ENCODE measurements at regions not wholly inside any gene's neighbourhood (a gene's known extent, or its start where the extent isn't known, plus 50 kb on each side); places are given as distances from the start of the nearest gene placed in this dataset.

DNA sequence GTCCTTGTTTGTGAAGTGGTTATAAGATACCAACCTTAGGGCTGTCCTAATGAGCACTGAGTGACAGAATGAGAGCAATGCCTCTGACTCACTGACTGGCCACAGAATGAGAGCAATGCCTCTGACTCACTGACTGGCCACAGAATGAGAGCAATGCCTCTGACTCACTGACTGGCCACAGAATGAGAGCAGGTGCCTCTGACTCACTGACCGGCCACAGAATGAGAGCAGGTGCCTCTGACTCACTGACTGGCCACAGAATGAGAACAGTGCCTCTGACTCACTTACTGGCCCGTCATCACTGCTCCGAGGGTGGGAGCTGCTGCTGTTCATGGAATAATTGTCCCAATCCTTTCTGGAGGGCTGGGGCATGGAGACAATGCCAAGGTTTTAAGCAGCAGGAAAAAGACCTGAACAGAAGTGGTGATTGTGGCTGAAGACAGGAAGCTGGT, 265.2 kb upstream of the PPP2R2D start:
- Histone ChIP-seq H3K4me1 (ENCODE audit: control insufficient read depth, low read length) (no peaks in the 10 kb centered on the region), H3K79me2 (ENCODE audit: control insufficient read depth, low read length) (no peaks in the 10 kb centered on the region), H3K4me3 (ENCODE audit: low read length) (no peak overlapping the region), H3K36me3 (ENCODE audit: control insufficient read depth, low read length) (no peaks in the 10 kb centered on the region), H3K9me2 (replicated peaks; ENCODE audit: control insufficient read depth, low read length) (no peaks in the 10 kb centered on the region), H3K9me3 (ENCODE audit: control insufficient read depth, insufficient read depth, low read length) (no peaks in the 10 kb centered on the region), H3K4me2 (ENCODE audit: low read length) (no peak overlapping the region), H3K27ac (ENCODE audit: low read depth, low read length) (no peak overlapping the region), H3K27me3 (ENCODE audit: control insufficient read depth, low read length) (no peaks in the 10 kb centered on the region), H3F3A (ENCODE audit: control insufficient read depth, insufficient read depth) (no peaks in the 10 kb centered on the region), H4K20me1 (ENCODE audit: control insufficient read depth, insufficient read depth, low read depth, low read length) (no peaks in the 10 kb centered on the region)
- TF ChIP-seq CTCF (IDR thresholded peaks at IDR 0.05; ENCODE audit: low read depth, low read length, poor library complexity, severe bottlenecking) (no peak), EZH2phosphoT487 (IDR thresholded peaks at IDR 0.05; ENCODE audit: borderline replicate concordance, low read length) (no peak)

DNA sequence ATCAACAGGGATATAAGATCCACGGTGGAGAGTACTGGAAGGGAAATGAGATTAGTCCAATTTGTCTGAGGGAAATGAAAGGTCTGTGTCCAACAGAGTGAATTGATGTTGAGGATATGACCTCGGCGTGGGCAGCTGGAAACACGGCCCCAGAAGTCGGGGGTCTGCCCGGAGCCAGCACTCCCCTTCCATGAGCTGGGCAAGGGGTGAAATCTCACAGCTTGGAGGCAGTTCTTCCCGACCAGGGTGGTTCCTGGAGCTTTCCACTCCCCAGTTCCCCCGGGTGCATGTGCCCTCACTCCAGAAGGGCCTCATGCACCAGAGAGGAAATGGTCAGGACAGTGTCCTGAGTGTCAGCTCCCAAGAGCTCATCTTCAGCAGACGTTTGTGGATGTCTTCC, 264.7 kb upstream of the PPP2R2D start:
- H3F3A ChIP-seq (ENCODE audit: control insufficient read depth, insufficient read depth) = no peaks in the 10 kb centered on the region
- H3K4me3 ChIP-seq (ENCODE audit: low read length) = no peak overlapping the region
- TF ChIP-seq CTCF (IDR thresholded peaks at IDR 0.05; ENCODE audit: low read depth, low read length, poor library complexity, severe bottlenecking) = no peak
- no peak for TF ChIP-seq EZH2phosphoT487 (IDR thresholded peaks at IDR 0.05; ENCODE audit: borderline replicate concordance, low read length)
- H3K79me2 ChIP-seq (ENCODE audit: control insufficient read depth, low read length) = no peaks in the 10 kb centered on the region
- H3K9me2 ChIP-seq (replicated peaks; ENCODE audit: control insufficient read depth, low read length) = no peaks in the 10 kb centered on the region
- no peaks in the 10 kb centered on the region for H3K4me1 ChIP-seq (ENCODE audit: control insufficient read depth, low read length)
- H3K36me3 ChIP-seq (ENCODE audit: control insufficient read depth, low read length) = no peaks in the 10 kb centered on the region
- H3K27ac ChIP-seq (ENCODE audit: low read depth, low read length) = no peak overlapping the region
- no peaks in the 10 kb centered on the region for H3K27me3 ChIP-seq (ENCODE audit: control insufficient read depth, low read length)
- H4K20me1 ChIP-seq (ENCODE audit: control insufficient read depth, insufficient read depth, low read depth, low read length) = no peaks in the 10 kb centered on the region
- H3K9me3 ChIP-seq (ENCODE audit: control insufficient read depth, insufficient read depth, low read length) = no peaks in the 10 kb centered on the region
- no peak overlapping the region for H3K4me2 ChIP-seq (ENCODE audit: low read length)

DNA sequence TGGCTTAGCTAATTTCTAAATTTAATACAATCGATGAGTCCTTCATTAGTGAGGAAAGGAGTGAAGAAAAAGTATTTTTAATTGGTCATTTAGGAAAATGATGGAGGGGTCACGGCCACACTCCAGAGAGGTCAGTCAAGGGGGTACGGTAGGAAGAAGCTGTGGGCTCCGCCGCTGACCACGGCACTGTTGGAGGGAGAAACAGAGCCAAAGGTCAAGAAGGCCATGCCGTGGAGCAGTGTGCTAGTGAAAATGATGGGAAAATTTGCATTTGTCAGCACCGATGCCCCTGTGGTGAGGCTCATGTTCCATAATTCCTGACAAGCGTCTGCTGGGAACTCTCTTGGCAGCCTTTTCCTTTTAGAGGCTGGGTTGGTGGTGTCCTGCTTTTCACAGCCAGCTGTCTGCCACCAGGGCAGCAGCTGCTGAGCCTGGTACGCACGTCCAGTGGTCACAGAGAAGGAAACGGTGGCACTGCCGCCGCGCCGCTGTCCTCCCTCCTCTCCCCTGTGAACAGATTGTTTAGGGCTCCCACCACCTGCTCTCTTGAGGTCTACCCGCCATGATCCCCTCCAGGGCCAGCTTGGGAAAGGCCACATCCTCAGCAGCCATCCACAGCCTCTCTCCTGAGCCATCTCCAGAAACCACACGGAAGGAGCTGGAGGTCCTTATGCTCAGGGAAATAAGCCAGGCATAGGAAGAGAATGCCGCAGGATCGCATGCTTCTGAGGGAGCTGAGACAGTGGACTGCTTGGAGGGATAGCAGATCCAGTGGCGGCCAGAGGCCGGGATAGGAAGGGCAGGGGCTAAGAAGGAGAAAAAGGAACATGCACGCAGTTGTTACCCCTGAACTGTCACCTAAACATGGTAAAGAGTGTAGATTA, 263.7 kb upstream of the PPP2R2D start:
- no peaks in the 10 kb centered on the region for H3K9me3 ChIP-seq (ENCODE audit: control insufficient read depth, insufficient read depth, low read length)
- H3K79me2 ChIP-seq (ENCODE audit: control insufficient read depth, low read length) = no peaks in the 10 kb centered on the region
- H3K36me3 ChIP-seq (ENCODE audit: control insufficient read depth, low read length) = no peaks in the 10 kb centered on the region
- no peak overlapping the region for H3K4me2 ChIP-seq (ENCODE audit: low read length)
- no peaks in the 10 kb centered on the region for H3K4me1 ChIP-seq (ENCODE audit: control insufficient read depth, low read length)
- H3K27ac ChIP-seq (ENCODE audit: low read depth, low read length) = no peak overlapping the region
- H3F3A ChIP-seq (ENCODE audit: control insufficient read depth, insufficient read depth) = no peaks in the 10 kb centered on the region
- no peaks in the 10 kb centered on the region for H3K27me3 ChIP-seq (ENCODE audit: control insufficient read depth, low read length)
- H3K4me3 ChIP-seq (ENCODE audit: low read length) = no peak overlapping the region
- no peaks in the 10 kb centered on the region for H3K9me2 ChIP-seq (replicated peaks; ENCODE audit: control insufficient read depth, low read length)
- TF ChIP-seq EZH2phosphoT487 (IDR thresholded peaks at IDR 0.05; ENCODE audit: borderline replicate concordance, low read length) = no peak
- no peak for TF ChIP-seq CTCF (IDR thresholded peaks at IDR 0.05; ENCODE audit: low read depth, low read length, poor library complexity, severe bottlenecking)
- no peaks in the 10 kb centered on the region for H4K20me1 ChIP-seq (ENCODE audit: control insufficient read depth, insufficient read depth, low read depth, low read length)

Measured in DOHH2 (cell line).